HG02852 (cell line): ENCODE measurements at regions not wholly inside any gene's neighbourhood (a gene's known extent, or its start where the extent isn't known, plus 50 kb on each side); places are given as distances from the start of the nearest gene placed in this dataset.

Source experiments
- ATAC-seq: cut with Tn5 transposase; IDR thresholded peaks from one replicate; pipeline ENCODE4 v1.9.1; 2021; ENCODE audit warnings: mild to moderate bottlenecking, moderate library complexity; ENCODE audit not compliant: unreplicated experiment

GRCh38 chr3:34687671-34688070, 889.2 kb downstream of the PDCD6IP start:
- no peak for ATAC-seq

GRCh38 chr3:34696831-34697230, 898.4 kb downstream of the PDCD6IP start:
- ATAC-seq = no peak

GRCh38 chr3:34703053-34703452, 904.6 kb downstream of the PDCD6IP start:
- no peak for ATAC-seq

GRCh38 chr3:34724916-34725499, 914.3 kb upstream of the ARPP21 start:
- no peak for ATAC-seq

GRCh38 chr3:34725774-34726173, 913.6 kb upstream of the ARPP21 start:
- ATAC-seq = no peak

- peak; percentile 48 for ATAC-seq
Measured at GRCh38 chr3:34727700-34728099, 911.6 kb upstream of the ARPP21 start.

- ATAC-seq = no peak
Measured at GRCh38 chr3:34742151-34742550, 897.2 kb upstream of the ARPP21 start.

- no peak for ATAC-seq
Measured at GRCh38 chr3:34758630-34759261, 880.6 kb upstream of the ARPP21 start.

- no peak for ATAC-seq
Measured at GRCh38 chr3:34777386-34777785, 861.9 kb upstream of the ARPP21 start.

- no peak for ATAC-seq
Measured at GRCh38 chr3:34779092-34779491, 860.2 kb upstream of the ARPP21 start.

- ATAC-seq = no peak
Measured at GRCh38 chr3:34780294-34780693, 859.0 kb upstream of the ARPP21 start.

GRCh38 chr3:34780973-34781372, 858.4 kb upstream of the ARPP21 start:
- no peak for ATAC-seq

GRCh38 chr3:34782871-34783270, 856.5 kb upstream of the ARPP21 start:
- ATAC-seq = no peak

- ATAC-seq = no peak
Measured at GRCh38 chr3:34783876-34784275, 855.4 kb upstream of the ARPP21 start.

GRCh38 chr3:34793057-34793456, 846.3 kb upstream of the ARPP21 start:
- no peak for ATAC-seq

GRCh38 chr3:34807611-34808010, 831.7 kb upstream of the ARPP21 start:
- ATAC-seq = no peak

GRCh38 chr3:34808287-34808686, 831.0 kb upstream of the ARPP21 start:
- ATAC-seq = no peak

GRCh38 chr3:34828847-34829246, 810.5 kb upstream of the ARPP21 start:
- ATAC-seq = no peak

- no peak for ATAC-seq
Measured at GRCh38 chr3:34832865-34833508, 806.3 kb upstream of the ARPP21 start.

GRCh38 chr3:34837848-34838741, 801.2 kb upstream of the ARPP21 start:
- no peak for ATAC-seq

- no peak for ATAC-seq
Measured at GRCh38 chr3:34842706-34843480, 796.4 kb upstream of the ARPP21 start.
